Kidney (tissue), 13 donors: ENCODE measurements at regions not wholly inside any gene's neighbourhood (a gene's known extent, or its start where the extent isn't known, plus 50 kb on each side); places are given as distances from the start of the nearest gene placed in this dataset.
"Not testable (repeated sequence)": the region's sequence is repeated elsewhere in the genome, so short reads cannot be mapped to it uniquely, and the experiment has no call there.

Experiments
- DNase-seq, 5 donors: peaks; one replicate each; pipeline ENCODE4 v3.0.0-alpha.2; 2013 to 2020
- FAIRE-seq: peaks from 2 replicates; lab custom pipeline; 2012; peaks lifted over from hg19 to GRCh38; lab: Jason Lieb, UNC
- H3K27ac ChIP-seq, 2 donors: one replicate each; pipeline ENCODE4 v1.7.0; 2013; ENCODE audit warnings: low read depth in 2 of 2, low read length in 2 of 2, inconsistent platforms in 1 of 2
- H3K27me3 ChIP-seq: one replicate; pipeline ENCODE4 v1.7.1; 2013; ENCODE audit warnings: low read length, inconsistent platforms; ENCODE audit not compliant: control insufficient read depth, insufficient read depth
- H3K36me3 ChIP-seq, 3 donors: one replicate each; pipeline versions ENCODE4 v1.7.0 to v1.7.1; 2013; ENCODE audit warnings: low read length in 3 of 3, control low read depth in 1 of 3, inconsistent platforms in 1 of 3; ENCODE audit not compliant: insufficient read depth in 3 of 3, control insufficient read depth in 2 of 3
- H3K4me1 ChIP-seq, 3 donors: one replicate each; pipeline versions ENCODE4 v1.7.0 to v1.7.1; 2013; ENCODE audit warnings: low read length in 3 of 3, inconsistent platforms in 1 of 3, low read depth in 1 of 3; ENCODE audit not compliant: control insufficient read depth in 2 of 3, insufficient read depth in 2 of 3
- H3K4me3 ChIP-seq, 3 donors: one replicate each; pipeline versions ENCODE4 v1.7.0 to v1.8.1; 2013; ENCODE audit warnings: low read length in 3 of 3, control low read depth in 1 of 3, inconsistent platforms in 1 of 3
- H3K9ac ChIP-seq, 3 donors: one replicate each; pipeline versions ENCODE4 v1.7.0 to v1.7.1; 2013; ENCODE audit warnings: low read length in 3 of 3, control low read depth in 1 of 3, inconsistent platforms in 1 of 3
- H3K9me3 ChIP-seq, 3 donors: one replicate each; pipeline versions ENCODE4 v1.7.0 to v1.7.1; 2013; ENCODE audit warnings: low read length in 3 of 3, control low read depth in 1 of 3, inconsistent platforms in 1 of 3; ENCODE audit not compliant: control insufficient read depth in 2 of 3, insufficient read depth in 1 of 3
- intact Hi-C: fragments of 100-400 bp; cut with DNase I; formaldehyde crosslinking; loops from one replicate; pipeline ENCODE4 v1.11.1; 2022
- TF ChIP-seq, protein P1 (sequence below): IDR thresholded peaks from 3 replicates; pipeline ENCODE4 v1.5.1; 2012; ENCODE audit warnings: mild to moderate bottlenecking, moderate library complexity, borderline replicate concordance; ENCODE audit not compliant: insufficient read depth; ENCODE audit errors: extremely low read depth
- donor health status: control.
- donor health status: control.
- donor health status: control.
- donor health status: control.
- donor health status: control.
- donor health status: DM: yes; HTN: yes; CAD: no.
- donor health status: Normal renal cell carcinoma (clear cell type).

DNA sequence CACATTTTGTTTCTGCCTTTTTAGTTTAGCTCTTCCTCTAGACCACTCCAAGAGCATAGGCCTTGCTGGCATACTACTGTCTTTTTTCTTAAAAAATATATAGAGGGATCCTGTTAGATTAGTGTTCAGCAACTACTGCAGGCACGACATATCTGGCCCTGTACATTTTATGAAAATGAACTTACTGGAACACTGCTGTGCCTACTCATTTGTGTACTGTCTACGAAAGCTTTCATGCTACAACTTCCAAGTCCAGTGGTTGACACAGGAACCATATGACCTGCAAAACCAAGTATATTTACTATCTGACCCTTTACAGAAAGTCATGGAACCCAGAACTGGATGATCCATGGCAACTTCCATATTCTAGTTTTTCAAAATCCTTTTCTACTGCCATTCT lies 66.6 kb upstream of the SPTLC3 start:
- H3K4me1 ChIP-seq: no peaks in the 10 kb centered on the region
- no peak for DNase-seq
- FAIRE-seq: no peak
- intact Hi-C loops: no loop called here
- no peak overlapping the region for H3K27ac ChIP-seq
- H3K9ac ChIP-seq: no peak overlapping the region
- no peaks in the 10 kb centered on the region for H3K9me3 ChIP-seq
- H3K4me3 ChIP-seq: no peak overlapping the region
- H3K36me3 ChIP-seq: no peaks in the 10 kb centered on the region
- H3K27me3 ChIP-seq: no peaks in the 10 kb centered on the region
- TF ChIP-seq, protein P1, sequence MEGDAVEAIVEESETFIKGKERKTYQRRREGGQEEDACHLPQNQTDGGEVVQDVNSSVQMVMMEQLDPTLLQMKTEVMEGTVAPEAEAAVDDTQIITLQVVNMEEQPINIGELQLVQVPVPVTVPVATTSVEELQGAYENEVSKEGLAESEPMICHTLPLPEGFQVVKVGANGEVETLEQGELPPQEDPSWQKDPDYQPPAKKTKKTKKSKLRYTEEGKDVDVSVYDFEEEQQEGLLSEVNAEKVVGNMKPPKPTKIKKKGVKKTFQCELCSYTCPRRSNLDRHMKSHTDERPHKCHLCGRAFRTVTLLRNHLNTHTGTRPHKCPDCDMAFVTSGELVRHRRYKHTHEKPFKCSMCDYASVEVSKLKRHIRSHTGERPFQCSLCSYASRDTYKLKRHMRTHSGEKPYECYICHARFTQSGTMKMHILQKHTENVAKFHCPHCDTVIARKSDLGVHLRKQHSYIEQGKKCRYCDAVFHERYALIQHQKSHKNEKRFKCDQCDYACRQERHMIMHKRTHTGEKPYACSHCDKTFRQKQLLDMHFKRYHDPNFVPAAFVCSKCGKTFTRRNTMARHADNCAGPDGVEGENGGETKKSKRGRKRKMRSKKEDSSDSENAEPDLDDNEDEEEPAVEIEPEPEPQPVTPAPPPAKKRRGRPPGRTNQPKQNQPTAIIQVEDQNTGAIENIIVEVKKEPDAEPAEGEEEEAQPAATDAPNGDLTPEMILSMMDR: no peak

DNA sequence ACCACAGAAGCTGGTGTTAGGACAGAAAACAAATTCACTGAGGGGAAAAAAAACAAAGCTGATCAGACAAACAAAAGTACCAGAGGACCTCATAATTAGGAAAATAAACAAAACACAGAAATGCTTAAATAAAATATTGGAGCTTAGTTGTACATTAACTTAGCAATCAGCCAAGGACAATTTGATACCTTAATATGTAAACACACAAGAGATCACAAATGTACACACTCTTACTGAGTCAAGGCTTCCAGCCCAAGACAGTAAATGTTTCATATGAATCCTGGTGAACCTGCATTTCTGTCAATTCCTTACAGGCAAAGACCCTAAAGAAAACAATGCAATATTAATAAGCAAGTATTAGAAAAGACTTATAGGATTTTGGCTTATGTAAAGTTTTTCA lies 62.0 kb upstream of the SPTLC3 start:
- FAIRE-seq: no peak
- intact Hi-C loops: no loop called here
- H3K27me3 ChIP-seq: no peaks in the 10 kb centered on the region

DNA sequence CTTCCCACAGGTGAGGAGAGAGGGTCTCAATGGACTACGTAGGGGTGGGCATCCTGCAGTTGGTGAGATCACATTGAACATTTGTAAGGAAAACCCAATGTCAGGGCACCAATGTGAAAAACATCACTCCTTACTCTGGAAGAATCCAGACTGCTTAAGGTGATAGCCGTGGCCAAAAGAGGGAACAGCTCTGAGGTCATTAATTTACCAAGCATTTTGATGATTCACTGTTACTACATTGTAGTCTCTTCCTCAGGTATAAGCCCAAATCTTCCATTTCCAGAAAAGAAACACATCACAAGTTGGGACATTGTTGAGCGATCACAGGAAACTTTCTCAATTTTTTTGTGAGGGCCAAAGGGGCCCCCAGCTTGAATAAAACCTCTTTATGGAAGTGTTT lies 61.1 kb upstream of the SPTLC3 start:
- intact Hi-C loops: no loop called here
- no peaks in the 10 kb centered on the region for H3K36me3 ChIP-seq
- no peak overlapping the region for H3K9ac ChIP-seq
- H3K27me3 ChIP-seq: no peaks in the 10 kb centered on the region
- no peak overlapping the region for H3K27ac ChIP-seq
- TF ChIP-seq, protein P1: no peak
- DNase-seq: no peak
- H3K4me1 ChIP-seq: no peaks in the 10 kb centered on the region
- FAIRE-seq: no peak
- H3K9me3 ChIP-seq: no peaks in the 10 kb centered on the region
- H3K4me3 ChIP-seq: no peak overlapping the region

More for the DNA sequence above, 62.0 kb upstream of the SPTLC3 start:
- H3K9ac ChIP-seq: no peak overlapping the region
- no peak for DNase-seq
- H3K9me3 ChIP-seq: no peaks in the 10 kb centered on the region
- H3K4me1 ChIP-seq: no peaks in the 10 kb centered on the region
- no peaks in the 10 kb centered on the region for H3K36me3 ChIP-seq
- no peak overlapping the region for H3K4me3 ChIP-seq
- TF ChIP-seq, protein P1: no peak
- H3K27ac ChIP-seq: no peak overlapping the region

DNA sequence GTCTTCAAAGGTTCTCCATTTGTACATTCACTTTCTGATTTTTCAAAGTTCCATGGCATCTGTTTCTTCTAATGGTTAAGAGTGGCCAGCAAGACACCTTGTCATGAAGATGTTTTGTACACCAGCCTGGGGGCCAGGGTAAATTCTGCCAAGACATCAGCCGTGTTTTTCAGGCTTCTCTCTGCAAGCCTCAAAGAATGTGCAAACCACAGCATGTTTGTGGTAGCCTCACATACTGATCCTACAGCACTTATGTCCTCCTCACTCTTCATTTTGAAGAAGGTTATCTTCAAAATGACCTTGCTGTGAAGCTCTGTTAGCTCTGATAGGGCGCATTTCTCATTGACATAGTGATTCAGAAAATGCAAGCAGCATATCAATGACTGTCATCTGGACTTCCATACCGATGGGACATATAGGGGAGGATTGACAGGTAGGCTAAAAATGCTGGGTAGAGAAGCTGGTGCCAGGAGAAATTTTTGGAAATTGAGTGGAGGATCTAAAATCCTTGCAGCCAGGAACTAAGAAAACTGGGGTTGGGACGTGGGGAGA lies 59.3 kb upstream of the SPTLC3 start:
- Histone ChIP-seq H3K27me3 (no peaks in the 10 kb centered on the region), H3K9ac (no peak overlapping the region), H3K9me3 (no peaks in the 10 kb centered on the region), H3K27ac (no peak overlapping the region), H3K36me3 (no peaks in the 10 kb centered on the region), H3K4me3 (no peak overlapping the region), H3K4me1 (no peaks in the 10 kb centered on the region)
- FAIRE-seq (no peak), DNase-seq (no peak)
- TF ChIP-seq, protein P1: no peak
- intact Hi-C loops: no loop called here

DNA sequence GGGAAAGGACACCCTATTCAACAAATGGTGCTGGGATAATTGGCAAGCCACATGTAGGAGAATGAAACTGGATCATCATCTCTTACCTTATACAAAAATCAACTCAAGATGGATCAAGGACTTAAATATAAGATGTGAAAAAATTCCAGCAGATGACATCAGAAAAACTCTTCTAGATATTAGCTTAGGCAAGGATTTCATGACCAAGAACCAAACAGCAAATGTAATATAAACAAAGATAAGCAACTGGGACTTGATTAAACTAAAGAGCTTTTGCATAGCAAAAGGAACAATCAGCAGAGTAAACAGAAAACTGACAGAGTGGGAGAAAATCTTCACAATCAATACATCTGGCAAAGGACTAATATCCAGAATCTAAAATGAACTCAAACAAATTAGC lies 54.5 kb upstream of the SPTLC3 start:
- H3K9me3 ChIP-seq, H3K36me3 ChIP-seq, intact Hi-C loops, H3K4me1 ChIP-seq, H3K27me3 ChIP-seq, FAIRE-seq, DNase-seq, H3K27ac ChIP-seq, H3K4me3 ChIP-seq, H3K9ac ChIP-seq: not testable (repeated sequence)
